Suppressor macrophage treated with lipopolysaccharide for 1 hour (primary cell): ENCODE measurements at regions not wholly inside any gene's neighbourhood (a gene's known extent, or its start where the extent isn't known, plus 50 kb on each side); places are given as distances from the start of the nearest gene placed in this dataset.

Source experiments
- DNase-seq, 3 donors: peaks; one replicate each; pipeline ENCODE4 v3.0.0-alpha.2; 2020 to 2022

- DNase-seq: no peak
Observed at GRCh38 chr15:97124790-97125189, 794.3 kb downstream of the NR2F2 start.

- no peak for DNase-seq
Observed at GRCh38 chr15:97126553-97127233, 796.2 kb downstream of the NR2F2 start.

GRCh38 chr15:97129674-97130073 lies 799.2 kb downstream of the NR2F2 start:
- DNase-seq: no peak

- DNase-seq: no peak
Observed at GRCh38 chr15:97140216-97140615, 809.7 kb downstream of the NR2F2 start.

GRCh38 chr15:97141360-97141759 lies 810.9 kb downstream of the NR2F2 start:
- no peak for DNase-seq

GRCh38 chr15:97141871-97142270 lies 811.4 kb downstream of the NR2F2 start:
- DNase-seq: no peak

GRCh38 chr15:97143592-97144376 lies 813.3 kb downstream of the NR2F2 start:
- no peak for DNase-seq

GRCh38 chr15:97144377-97144711 lies 813.8 kb downstream of the NR2F2 start:
- DNase-seq: no peak

GRCh38 chr15:97146929-97147870 lies 813.3 kb upstream of the ARRDC4 start:
- DNase-seq: no peak

- DNase-seq: no peak
Observed at GRCh38 chr15:97153356-97153965, 807.0 kb upstream of the ARRDC4 start.

GRCh38 chr15:97156739-97157265 lies 803.7 kb upstream of the ARRDC4 start:
- no peak for DNase-seq

GRCh38 chr15:97162805-97163495 lies 797.6 kb upstream of the ARRDC4 start:
- DNase-seq: no peak

- DNase-seq: no peak
Observed at GRCh38 chr15:97165205-97165604, 795.3 kb upstream of the ARRDC4 start.

GRCh38 chr15:97168704-97169475 lies 791.6 kb upstream of the ARRDC4 start:
- no peak for DNase-seq

GRCh38 chr15:97171556-97171955 lies 788.9 kb upstream of the ARRDC4 start:
- DNase-seq: no peak

- DNase-seq: no peak
Observed at GRCh38 chr15:97174886-97175540, 785.5 kb upstream of the ARRDC4 start.

- no peak for DNase-seq
Observed at GRCh38 chr15:97177151-97177577, 783.3 kb upstream of the ARRDC4 start.

- no peak for DNase-seq
Observed at GRCh38 chr15:97182581-97182980, 777.9 kb upstream of the ARRDC4 start.

- DNase-seq: no peak
Observed at GRCh38 chr15:97189162-97189780, 771.2 kb upstream of the ARRDC4 start.

- no peak for DNase-seq
Observed at GRCh38 chr15:97194750-97195149, 765.8 kb upstream of the ARRDC4 start.
